HepG2 (cell line): ENCODE measurements at regions not wholly inside any gene's neighbourhood (a gene's known extent, or its start where the extent isn't known, plus 50 kb on each side); places are given as distances from the start of the nearest gene placed in this dataset.
"Not testable (repeated sequence)": the region's sequence is repeated elsewhere in the genome, so short reads cannot be mapped to it uniquely, and the experiment has no call there.

Experiments used
- CTCF ChIP-seq: sonication (generic); formaldehyde crosslinking; IDR thresholded peaks from 2 replicates; pipeline ENCODE4 v1.5.0; 2020; ENCODE audit warnings: mild to moderate bottlenecking, missing genetic modification reagents, moderate library complexity
- FOXM1 ChIP-seq: sonication (generic); formaldehyde crosslinking; IDR thresholded peaks from 2 replicates; pipeline ENCODE4 v1.5.0; 2020; ENCODE audit warnings: missing genetic modification reagents
- KAT7 ChIP-seq: IDR thresholded peaks from 2 replicates; pipeline ENCODE4 v1.6.1; 2018; ENCODE audit warnings: borderline replicate concordance, missing compliant biosample characterization
- MXI1 ChIP-seq: IDR thresholded peaks from 3 replicates; pipeline ENCODE4 v1.6.1; 2012; ENCODE audit warnings: low read depth, low read length, inconsistent platforms, borderline replicate concordance
- ZBTB26 ChIP-seq: IDR thresholded peaks from 2 replicates; pipeline ENCODE4 v1.6.1; 2016; ENCODE audit warnings: missing compliant biosample characterization, missing genetic modification reagents, borderline replicate concordance
- ZNF121 ChIP-seq: sonication (generic); formaldehyde crosslinking; IDR thresholded peaks from 2 replicates; pipeline ENCODE4 v1.5.0; 2020; ENCODE audit warnings: mild to moderate bottlenecking, missing genetic modification reagents
- ZNF230 ChIP-seq: sonication (generic); formaldehyde crosslinking; IDR thresholded peaks from 2 replicates; pipeline ENCODE4 v1.4.0; 2020; ENCODE audit warnings: mild to moderate bottlenecking, missing genetic modification reagents
- ZNF501 ChIP-seq: sonication (generic); formaldehyde crosslinking; IDR thresholded peaks from 2 replicates; pipeline ENCODE4 v1.5.1; 2020; ENCODE audit warnings: mild to moderate bottlenecking, moderate library complexity, missing genetic modification reagents

- not testable (repeated sequence) for TF ChIP-seq CTCF (CRISPR knock-in tag); ZNF230 (CRISPR knock-in tag); MXI1; KAT7 (CRISPR knock-in tag); ZBTB26 (CRISPR knock-in tag); ZNF501; ZNF121; FOXM1 (CRISPR knock-in tag)
Observed at GRCh38 chr12:125353002-125353401, 287.8 kb downstream of the AACS start.
